Natural killer cell (primary cell): ENCODE measurements at regions not wholly inside any gene's neighbourhood (a gene's known extent, or its start where the extent isn't known, plus 50 kb on each side); places are given as distances from the start of the nearest gene placed in this dataset.

Source experiments
- ATAC-seq, 3 donors: fragments of 150-1000 bp in 2 of 3; fragments of 200-7000 bp in 1 of 3; cut with Tn5 transposase; 1 replicate in 1 of 3; 2 replicates in 2 of 3; pipeline ENCODE4 v1.10.0; 2021; ENCODE audit warnings: mild to moderate bottlenecking in 2 of 3, moderate library complexity in 2 of 3
- DNase-seq, 2 donors: peaks; one replicate each; pipeline versions ENCODE4 v3.0.0 to v3.0.0-alpha.2; 2013 to 2021; ENCODE audit warnings: mixed read lengths in 1 of 2
- H3K27ac ChIP-seq: one replicate; pipeline ENCODE4 v1.5.1; 2013; ENCODE audit warnings: mild to moderate bottlenecking, low read length
- H3K27me3 ChIP-seq: one replicate; pipeline ENCODE4 v1.6.1; 2013; ENCODE audit warnings: low read length; ENCODE audit not compliant: control insufficient read depth, insufficient read depth
- H3K36me3 ChIP-seq: one replicate; pipeline ENCODE4 v1.6.1; 2013; ENCODE audit warnings: low read length; ENCODE audit not compliant: control insufficient read depth, insufficient read depth
- H3K4me1 ChIP-seq: one replicate; pipeline ENCODE4 v1.6.1; 2013; ENCODE audit warnings: low read length; ENCODE audit not compliant: control insufficient read depth, insufficient read depth
- H3K4me3 ChIP-seq: one replicate; pipeline ENCODE4 v1.5.1; 2013; ENCODE audit warnings: low read length
- H3K9me3 ChIP-seq: one replicate; pipeline ENCODE4 v1.6.1; 2013; ENCODE audit warnings: low read length; ENCODE audit not compliant: control insufficient read depth, insufficient read depth
- H3K27ac Mint-ChIP-seq, 2 donors: one replicate each; pipeline ENCODE4 v1.8.0; 2022; ENCODE audit warnings: mild to moderate bottlenecking in 2 of 2, mixed read lengths in 2 of 2, moderate library complexity in 1 of 2
- H3K27me3 Mint-ChIP-seq, 2 donors: one replicate each; pipeline ENCODE4 v1.8.0; 2022; ENCODE audit warnings: low read depth in 2 of 2, mixed read lengths in 2 of 2
- H3K36me3 Mint-ChIP-seq: one replicate; pipeline ENCODE4 v1.8.0; 2022; ENCODE audit warnings: mixed read lengths
- H3K4me1 Mint-ChIP-seq, 2 donors: one replicate each; pipeline ENCODE4 v1.8.0; 2022; ENCODE audit warnings: mixed read lengths in 2 of 2
- H3K4me3 Mint-ChIP-seq: one replicate; pipeline ENCODE4 v1.8.0; 2022; ENCODE audit warnings: mild to moderate bottlenecking, moderate library complexity, mixed read lengths
- H3K9me3 Mint-ChIP-seq, 2 donors: one replicate each; pipeline ENCODE4 v1.8.0; 2022; ENCODE audit warnings: mixed read lengths in 2 of 2
- WGBS: methylation state at CpG from one replicate; pipeline ENCODE4 v1.1.7; 2013; ENCODE audit warnings: missing lambda C conversion rate; ENCODE audit not compliant: insufficient coverage; 5-methylcytosine and 5-hydroxymethylcytosine counted together
- intact Hi-C: fragments of 100-400 bp; cut with micrococcal nuclease; formaldehyde crosslinking; loops from one replicate; pipeline ENCODE4 v1.14.2; 2022
- TF ChIP-seq, protein P1 (sequence below): fragments of 200-600 bp; IDR thresholded peaks from one replicate; pipeline ENCODE4 v1.8.0; 2022; ENCODE audit warnings: antibody characterized with exemption

DNA sequence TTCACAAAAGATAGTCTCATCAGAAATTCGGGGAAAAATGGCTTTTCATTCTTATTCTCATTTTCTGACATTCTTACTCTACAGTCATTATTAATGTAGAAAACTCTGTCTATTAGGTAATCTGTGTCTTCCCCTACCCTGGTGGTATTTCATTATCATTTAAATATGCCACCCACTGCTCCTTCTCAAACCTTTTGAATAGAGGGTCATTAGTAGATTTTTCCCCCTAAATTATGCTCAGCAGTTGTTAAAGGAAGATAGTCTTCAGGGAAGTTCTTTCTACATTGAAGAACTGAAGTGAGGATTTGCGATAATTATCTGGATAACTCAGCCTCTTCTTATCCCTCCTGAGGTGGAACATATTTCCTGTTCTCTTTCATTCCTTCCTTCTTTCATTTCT lies 989.5 kb upstream of the RBFOX1 start:
- Histone ChIP-seq H3K36me3 (no peaks in the 10 kb centered on the region), H3K27ac (no peak overlapping the region), H3K9me3 (peaks cover 8% of the 10 kb centered on the region), H3K27me3 (no peaks in the 10 kb centered on the region), H3K4me1 (no peaks in the 10 kb centered on the region), H3K4me3 (no peak overlapping the region)
- no peak overlapping the region for H3K4me3 Mint-ChIP-seq
- no peaks in the 10 kb centered on the region for H3K4me1 Mint-ChIP-seq
- DNase-seq (no peak), ATAC-seq (no peak)
- intact Hi-C loops, result no loop called here
- no peaks in the 10 kb centered on the region for H3K36me3 Mint-ChIP-seq
- TF ChIP-seq, protein P1, sequence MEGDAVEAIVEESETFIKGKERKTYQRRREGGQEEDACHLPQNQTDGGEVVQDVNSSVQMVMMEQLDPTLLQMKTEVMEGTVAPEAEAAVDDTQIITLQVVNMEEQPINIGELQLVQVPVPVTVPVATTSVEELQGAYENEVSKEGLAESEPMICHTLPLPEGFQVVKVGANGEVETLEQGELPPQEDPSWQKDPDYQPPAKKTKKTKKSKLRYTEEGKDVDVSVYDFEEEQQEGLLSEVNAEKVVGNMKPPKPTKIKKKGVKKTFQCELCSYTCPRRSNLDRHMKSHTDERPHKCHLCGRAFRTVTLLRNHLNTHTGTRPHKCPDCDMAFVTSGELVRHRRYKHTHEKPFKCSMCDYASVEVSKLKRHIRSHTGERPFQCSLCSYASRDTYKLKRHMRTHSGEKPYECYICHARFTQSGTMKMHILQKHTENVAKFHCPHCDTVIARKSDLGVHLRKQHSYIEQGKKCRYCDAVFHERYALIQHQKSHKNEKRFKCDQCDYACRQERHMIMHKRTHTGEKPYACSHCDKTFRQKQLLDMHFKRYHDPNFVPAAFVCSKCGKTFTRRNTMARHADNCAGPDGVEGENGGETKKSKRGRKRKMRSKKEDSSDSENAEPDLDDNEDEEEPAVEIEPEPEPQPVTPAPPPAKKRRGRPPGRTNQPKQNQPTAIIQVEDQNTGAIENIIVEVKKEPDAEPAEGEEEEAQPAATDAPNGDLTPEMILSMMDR, result no peak
- peaks cover 8 to 15% of the 10 kb centered on the region in 2 donors for H3K9me3 Mint-ChIP-seq
- 20% methylated on average over 1 of the region's 2 CpGs for WGBS
- H3K27me3 Mint-ChIP-seq, result no peaks in the 10 kb centered on the region
- no peak overlapping the region for H3K27ac Mint-ChIP-seq

- Histone ChIP-seq H3K27me3 (no peaks in the 10 kb centered on the region), H3K4me1 (no peaks in the 10 kb centered on the region), H3K9me3 (peaks cover 4% of the 10 kb centered on the region), H3K27ac (no peak overlapping the region), H3K36me3 (no peaks in the 10 kb centered on the region), H3K4me3 (no peak overlapping the region)
- TF ChIP-seq, protein P1, result no peak
- no peaks in the 10 kb centered on the region for H3K4me1 Mint-ChIP-seq
- H3K36me3 Mint-ChIP-seq, result no peaks in the 10 kb centered on the region
- no peak overlapping the region for H3K27ac Mint-ChIP-seq
- peaks cover 5 to 15% of the 10 kb centered on the region in 2 donors for H3K9me3 Mint-ChIP-seq
- no peak for ATAC-seq
- WGBS, result 49% methylated on average over 3 of the region's 3 CpGs
- DNase-seq, result no peak
- no peaks in the 10 kb centered on the region for H3K27me3 Mint-ChIP-seq
- no peak overlapping the region for H3K4me3 Mint-ChIP-seq
- intact Hi-C loops, result no loop called here
Observed at GRCh38 chr16:6341981-6342380, 990.7 kb upstream of the RBFOX1 start.

GRCh38 chr16:6335072-6335471 lies 997.6 kb upstream of the RBFOX1 start:
- ATAC-seq (no peak), DNase-seq (no peak)
- H3K9me3 ChIP-seq, result no peaks in the 10 kb centered on the region
- Mint-ChIP-seq H3K36me3 (no peaks in the 10 kb centered on the region), H3K4me3 (no peak overlapping the region), H3K27ac (no peak overlapping the region), H3K9me3 (peaks cover 6 to 12% of the 10 kb centered on the region in 2 donors), H3K4me1 (no peaks in the 10 kb centered on the region), H3K27me3 (no peaks in the 10 kb centered on the region)
- no peak overlapping the region for H3K27ac ChIP-seq
- TF ChIP-seq, protein P1, result no peak
- intact Hi-C loops, result no loop called here
- H3K36me3 ChIP-seq, result no peaks in the 10 kb centered on the region
- WGBS, result 95% methylated on average over 3 of the region's 6 CpGs
- no peak overlapping the region for H3K4me3 ChIP-seq
- H3K27me3 ChIP-seq, result no peaks in the 10 kb centered on the region
- no peaks in the 10 kb centered on the region for H3K4me1 ChIP-seq

DNA sequence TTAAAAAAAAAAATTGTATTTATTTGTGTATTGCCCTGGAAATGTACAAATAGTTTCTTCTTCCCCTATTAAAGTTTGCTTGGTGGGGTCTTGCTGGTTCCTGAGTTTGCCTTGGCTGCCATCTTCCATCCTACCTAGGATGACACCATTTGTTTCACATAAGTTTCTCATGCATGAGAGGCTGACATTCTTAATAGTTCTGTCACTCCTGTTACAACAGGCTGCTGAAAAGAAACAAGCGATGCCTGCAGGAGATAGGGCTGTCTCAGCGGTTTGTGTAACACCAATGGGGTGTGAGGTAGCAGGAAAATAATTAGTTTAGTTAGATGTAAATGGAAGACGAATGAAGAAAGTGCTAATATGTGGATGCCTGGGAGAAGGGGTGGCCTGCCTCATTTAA lies 1000.9 kb upstream of the RBFOX1 start:
- no peak for DNase-seq
- Mint-ChIP-seq H3K36me3 (no peaks in the 10 kb centered on the region), H3K9me3 (peaks cover 7 to 12% of the 10 kb centered on the region in 2 donors), H3K4me1 (no peaks in the 10 kb centered on the region), H3K27ac (no peak overlapping the region), H3K4me3 (no peak overlapping the region), H3K27me3 (no peaks in the 10 kb centered on the region)
- ATAC-seq, result no peak
- no peaks in the 10 kb centered on the region for H3K36me3 ChIP-seq
- H3K4me1 ChIP-seq, result no peaks in the 10 kb centered on the region
- TF ChIP-seq, protein P1, result no peak
- no peak overlapping the region for H3K27ac ChIP-seq
- H3K4me3 ChIP-seq, result no peak overlapping the region
- intact Hi-C loops, result no loop called here
- no peaks in the 10 kb centered on the region for H3K9me3 ChIP-seq
- no peaks in the 10 kb centered on the region for H3K27me3 ChIP-seq
- WGBS, result 10% methylated on average over 3 of the region's 3 CpGs
